H9 (cell line): ENCODE measurements at regions not wholly inside any gene's neighbourhood (a gene's known extent, or its start where the extent isn't known, plus 50 kb on each side); places are given as distances from the start of the nearest gene placed in this dataset.

Source experiments
- DNase-seq: peaks from one replicate; pipeline ENCODE4 v3.0.0-alpha.2; 2017
- H2AFZ ChIP-seq: one replicate; pipeline ENCODE4 v1.6.1; 2013; ENCODE audit warnings: mild to moderate bottlenecking, low read length, control low read depth, moderate library complexity
- H2AK5ac ChIP-seq: 2 replicates; pipeline ENCODE4 v1.6.1; 2013; ENCODE audit warnings: low read length, control low read depth, mixed read lengths; ENCODE audit not compliant: insufficient read length
- H2BK120ac ChIP-seq: one replicate; pipeline ENCODE4 v1.6.1; 2013; ENCODE audit warnings: low read depth, mild to moderate bottlenecking, low read length, control low read depth, inconsistent platforms; ENCODE audit not compliant: poor library complexity, severe bottlenecking
- H2BK12ac ChIP-seq: 2 replicates; pipeline ENCODE4 v1.6.1; 2013; ENCODE audit warnings: low read length, control low read depth, mixed read lengths, low read depth; ENCODE audit not compliant: insufficient read length
- H2BK15ac ChIP-seq: 2 replicates; pipeline ENCODE4 v1.6.1; 2013; ENCODE audit warnings: low read depth, low read length, control low read depth
- H2BK20ac ChIP-seq: one replicate; pipeline ENCODE4 v1.6.1; 2013; ENCODE audit warnings: low read depth, mild to moderate bottlenecking, low read length, control low read depth, inconsistent platforms; ENCODE audit not compliant: poor library complexity, severe bottlenecking
- H2BK5ac ChIP-seq: 2 replicates; pipeline ENCODE4 v1.6.1; 2013; ENCODE audit warnings: low read length, control low read depth, mixed read lengths; ENCODE audit not compliant: insufficient read length
- H3K14ac ChIP-seq: 2 replicates; pipeline ENCODE4 v1.6.1; 2013; ENCODE audit warnings: low read length, control low read depth; ENCODE audit not compliant: insufficient read depth
- H3K18ac ChIP-seq: 2 replicates; pipeline ENCODE4 v1.6.1; 2013; ENCODE audit warnings: low read depth, mild to moderate bottlenecking, mixed read lengths, low read length, control low read depth; ENCODE audit not compliant: insufficient read length
- H3K23ac ChIP-seq: 2 replicates; pipeline ENCODE4 v1.6.1; 2013; ENCODE audit warnings: low read length, control low read depth, mixed read lengths, low read depth; ENCODE audit not compliant: insufficient read length
- H3K23me2 ChIP-seq: 2 replicates; pipeline ENCODE4 v1.6.1; 2013; ENCODE audit warnings: low read depth, mild to moderate bottlenecking, mixed read lengths, low read length, control low read depth; ENCODE audit not compliant: insufficient read length, poor library complexity, severe bottlenecking
- H3K27ac ChIP-seq: 2 replicates; pipeline ENCODE4 v1.5.1; 2013; ENCODE audit warnings: low read length, control low read depth, mixed read lengths, low read depth; ENCODE audit not compliant: insufficient read length
- H3K27me3 ChIP-seq: 2 replicates; pipeline ENCODE4 v1.6.1; 2013; ENCODE audit warnings: low read length, control low read depth, inconsistent platforms; ENCODE audit not compliant: insufficient read depth
- H3K4ac ChIP-seq: 2 replicates; pipeline ENCODE4 v1.6.1; 2013; ENCODE audit warnings: low read depth, mild to moderate bottlenecking, control low read depth, inconsistent platforms, low read length, moderate library complexity
- H3K4me1 ChIP-seq: 2 replicates; pipeline ENCODE4 v1.6.1; 2013; ENCODE audit warnings: low read length, control low read depth, inconsistent platforms; ENCODE audit not compliant: insufficient read depth
- H3K4me2 ChIP-seq: 2 replicates; pipeline ENCODE4 v1.6.1; 2013; ENCODE audit warnings: low read length, control low read depth, mixed read lengths; ENCODE audit not compliant: insufficient read length, insufficient read depth
- H3K56ac ChIP-seq: 2 replicates; pipeline ENCODE4 v1.6.1; 2013; ENCODE audit warnings: low read depth, mild to moderate bottlenecking, mixed read lengths, low read length, control low read depth; ENCODE audit not compliant: insufficient read length
- H3K79me1 ChIP-seq: 2 replicates; pipeline ENCODE4 v1.6.1; 2013; ENCODE audit warnings: low read depth, mild to moderate bottlenecking, moderate library complexity, low read length, control low read depth, inconsistent platforms; ENCODE audit not compliant: insufficient read depth, poor library complexity, severe bottlenecking
- H3K79me2 ChIP-seq: 2 replicates; pipeline ENCODE4 v1.6.1; 2013; ENCODE audit warnings: low read length, control low read depth, inconsistent platforms; ENCODE audit not compliant: insufficient read depth
- H3K9ac ChIP-seq: 2 replicates; pipeline ENCODE4 v1.6.1; 2013; ENCODE audit warnings: low read length, control low read depth, mixed read lengths; ENCODE audit not compliant: insufficient read length; ENCODE audit errors: extremely low read depth
- H3K9me3 ChIP-seq: one replicate; pipeline ENCODE4 v1.6.1; 2013; ENCODE audit warnings: low read depth, low read length, inconsistent platforms; ENCODE audit not compliant: control insufficient read depth
- H3T11ph ChIP-seq: one replicate; pipeline ENCODE4 v1.6.1; 2013; ENCODE audit warnings: mild to moderate bottlenecking, low read length, control low read depth, inconsistent platforms
- H4K20me1 ChIP-seq: one replicate; pipeline ENCODE4 v1.6.1; 2013; ENCODE audit not compliant: control insufficient read depth, insufficient read length, insufficient read depth
- H4K5ac ChIP-seq: 2 replicates; pipeline ENCODE4 v1.6.1; 2013; ENCODE audit warnings: low read depth, mild to moderate bottlenecking, mixed read lengths, low read length, control low read depth; ENCODE audit not compliant: insufficient read length
- H4K8ac ChIP-seq: replicated peaks from 2 replicates; pipeline ENCODE4 v1.6.1; 2013; ENCODE audit warnings: low read length, control low read depth, mixed read lengths, low read depth; ENCODE audit not compliant: insufficient read length
- H4K91ac ChIP-seq: 2 replicates; pipeline ENCODE4 v1.6.1; 2013; ENCODE audit warnings: low read depth, mild to moderate bottlenecking, moderate library complexity, mixed read lengths, low read length, control low read depth; ENCODE audit not compliant: insufficient read length
- H3K27ac Mint-ChIP-seq, 3 experiments: 2 replicates in 2 of 3; 3 replicates in 1 of 3; pipeline ENCODE4 v1.8.0; 2020 to 2021; ENCODE audit warnings: mixed read lengths in 3 of 3, mild to moderate bottlenecking in 1 of 3, moderate library complexity in 1 of 3
- H3K27me3 Mint-ChIP-seq: 2 replicates; pipeline ENCODE4 v1.8.0; 2021; ENCODE audit warnings: low read depth, mild to moderate bottlenecking, moderate library complexity, mixed read lengths
- H3K36me3 Mint-ChIP-seq, 3 experiments: 2 replicates in 2 of 3; 3 replicates in 1 of 3; pipeline ENCODE4 v1.8.0; 2020 to 2021; ENCODE audit warnings: low read depth in 3 of 3, mixed read lengths in 3 of 3; ENCODE audit not compliant: insufficient read depth in 1 of 3
- H3K4me1 Mint-ChIP-seq, 2 experiments: 2 replicates each; pipeline ENCODE4 v1.8.0; 2020; ENCODE audit warnings: mixed read lengths in 2 of 2
- H3K4me3 Mint-ChIP-seq, 2 experiments: 2 replicates in 1 of 2; 3 replicates in 1 of 2; pipeline ENCODE4 v1.8.0; 2020 to 2021; ENCODE audit warnings: mild to moderate bottlenecking in 2 of 2, mixed read lengths in 2 of 2, moderate library complexity in 1 of 2
- H3K9me3 Mint-ChIP-seq, 2 experiments: 2 replicates in 1 of 2; 3 replicates in 1 of 2; pipeline ENCODE4 v1.8.0; 2020; ENCODE audit warnings: mild to moderate bottlenecking in 2 of 2, mixed read lengths in 2 of 2, moderate library complexity in 1 of 2
- CTCF ChIP-seq: fragments of 200-600 bp; sonication (generic); conservative IDR thresholded peaks from 3 replicates; pipeline ENCODE4 v1.8.0; 2021; ENCODE audit warnings: antibody characterized with exemption, mild to moderate bottlenecking
- WGBS: extraction: QIAGEN DNeasy Blood & Tissue Kit; methylation state at CpG from one replicate; pipeline ENCODE4 v1.1.7; 2013; ENCODE audit warnings: missing lambda C conversion rate, low lambda C conversion rate, mixed read lengths; ENCODE audit not compliant: insufficient read length; ENCODE audit errors: extremely low coverage; 5-methylcytosine and 5-hydroxymethylcytosine counted together

- no peak overlapping the region for H3K27ac ChIP-seq
- H3K4me1 ChIP-seq = no peaks in the 10 kb centered on the region
- no peak overlapping the region for H2AFZ ChIP-seq
- no peaks in the 10 kb centered on the region for H3K23me2 ChIP-seq
- H4K5ac ChIP-seq = no peak overlapping the region
- Mint-ChIP-seq H3K27ac (no peak overlapping the region), H3K36me3 (no peaks in the 10 kb centered on the region), H3K27me3 (no peaks in the 10 kb centered on the region), H3K9me3 (no peaks in the 10 kb centered on the region), H3K4me3 (no peak overlapping the region), H3K4me1 (peaks cover 0 to 6% of the 10 kb centered on the region in 2 experiments; a peak in 2 of 4 replicates)
- H2BK12ac ChIP-seq = no peak overlapping the region
- H2BK5ac ChIP-seq = no peak overlapping the region
- WGBS = no CpG with 5 or more reads among the region's 3 CpGs
- no peak overlapping the region for H4K91ac ChIP-seq
- H3K9me3 ChIP-seq = no peaks in the 10 kb centered on the region
- H3T11ph ChIP-seq = no peak overlapping the region
- DNase-seq = no peak
- no peak overlapping the region for H3K14ac ChIP-seq
- H4K8ac ChIP-seq = no peak overlapping the region
- H3K18ac ChIP-seq = no peak overlapping the region
- H4K20me1 ChIP-seq = no peaks in the 10 kb centered on the region
- no peaks in the 10 kb centered on the region for H3K27me3 ChIP-seq
- no peak overlapping the region for H3K56ac ChIP-seq
- H3K79me2 ChIP-seq = no peaks in the 10 kb centered on the region
- no peak overlapping the region for H3K4ac ChIP-seq
- H2AK5ac ChIP-seq = no peak overlapping the region
- H2BK15ac ChIP-seq = no peak overlapping the region
- no peak overlapping the region for H3K9ac ChIP-seq
- no peak overlapping the region for H3K23ac ChIP-seq
- TF ChIP-seq CTCF = no peak
- no peak overlapping the region for H2BK120ac ChIP-seq
- H3K4me2 ChIP-seq = no peak overlapping the region
- no peaks in the 10 kb centered on the region for H3K79me1 ChIP-seq
- H2BK20ac ChIP-seq = no peak overlapping the region
Measured at GRCh38 chr4:29304595-29304994, 1415.6 kb upstream of the PCDH7 start.
